ENCODE measurements at regions not wholly inside any gene's neighbourhood (a gene's known extent, or its start where the extent isn't known, plus 50 kb on each side); places are given as distances from the start of the nearest gene placed in this dataset.

GRCh38 chr11:19460718-19461405, 220.1 kb upstream of the E2F8 start:
- no peaks in the 10 kb centered on the region for H3K4me1 ChIP-seq (replicated peaks in 1 of 2; ENCODE audit: control insufficient read depth in 2 of 2, insufficient read depth in 2 of 2, low read length in 2 of 2)
- intact Hi-C loops (cut with micrococcal nuclease) (no loop called here), in situ Hi-C loops (cut with MboI) (no loop called here)
- FAIRE-seq (no peak), DNase-seq (ENCODE audit: extremely low read depth in 1 of 4, low spot score in 3 of 4) (no peak), ATAC-seq (no peak)
- H3K9ac ChIP-seq (ENCODE audit: insufficient read depth in 1 of 2, low read depth in 2 of 2, low read length in 2 of 2): no peak overlapping the region
- ChIA-PET POLR2A (interaction anchor here (0.8 kb wide), 1 partner anchor 40 kb away, joined by 3 read pairs; no protein-coding TSS in a partner anchor), CTCF (ENCODE audit: low intra/inter-chr PET ratio) (no interaction called here)
- H3K9me3 ChIP-seq (replicated peaks; ENCODE audit: control insufficient read depth, insufficient read depth, low read depth, low read length): no peaks in the 10 kb centered on the region
- H3K79me2 ChIP-seq (ENCODE audit: control insufficient read depth, insufficient read depth, low read length): no peaks in the 10 kb centered on the region
- H3K9me1 ChIP-seq (ENCODE audit: control insufficient read depth, insufficient read depth, low read length): no peaks in the 10 kb centered on the region
- no peaks in the 10 kb centered on the region for H3K36me3 ChIP-seq (ENCODE audit: control insufficient read depth, insufficient read depth, low read length)
- peaks cover 8 to 16% of the 10 kb centered on the region in 2 experiments; a peak in 4 of 5 replicates for H3K27me3 ChIP-seq (ENCODE audit: control insufficient read depth in 2 of 2, insufficient read depth in 2 of 2, low read length in 2 of 2)
- no peak overlapping the region for H3K4me2 ChIP-seq (ENCODE audit: insufficient read depth, low read length)
- BruUV-seq (replicated peaks): no TSS peak
- no peak overlapping the region for H2AFZ ChIP-seq (ENCODE audit: low read depth, low read length)
- no peak overlapping the region for H3K27ac ChIP-seq (ENCODE audit: extremely low read depth, low read depth, low read length)
- 0% methylated on average over 6 of the region's 6 CpGs for WGBS (ENCODE audit: insufficient coverage, low coverage, missing lambda C conversion rate)
- H4K20me1 ChIP-seq (replicated peaks; ENCODE audit: control insufficient read depth, insufficient read depth, low read length): no peaks in the 10 kb centered on the region
- TF ChIP-seq PHF20 (IDR thresholded peaks at IDR 0.05; ENCODE audit: partially characterized antibody): no peak
- no peak for TF ChIP-seq HMBOX1 (IDR thresholded peaks at IDR 0.05)
- no peak for TF ChIP-seq MBD2 (IDR thresholded peaks at IDR 0.05; ENCODE audit: borderline replicate concordance, low read depth)
- TF ChIP-seq ZNF740 (CRISPR knock-in tag; IDR thresholded peaks at IDR 0.05): no peak
- no peak for TF ChIP-seq ZNF740 (tag; IDR thresholded peaks at IDR 0.05)
- TF ChIP-seq TFE3 (CRISPR knock-in tag; IDR thresholded peaks at IDR 0.05): no peak
- TF ChIP-seq NCOA4 (IDR thresholded peaks at IDR 0.05; ENCODE audit: partially characterized antibody): no peak
- no peak for TF ChIP-seq COPS2 (conservative IDR thresholded peaks at IDR 0.05)
- no peak for TF ChIP-seq YY1 (IDR thresholded peaks at IDR 0.05; ENCODE audit: borderline replicate concordance in 1 of 3, control insufficient read depth in 1 of 3, extremely low read depth in 1 of 3, insufficient read depth in 3 of 3, insufficient read length in 1 of 3, insufficient replicate concordance in 2 of 3, low read depth in 1 of 3, low read length in 2 of 3)
- no peak for TF ChIP-seq PHF8 (IDR thresholded peaks at IDR 0.05; ENCODE audit: borderline replicate concordance, low read length)
- no peak for TF ChIP-seq ERF (CRISPR knock-in tag; IDR thresholded peaks at IDR 0.05)
- TF ChIP-seq ZSCAN29 (IDR thresholded peaks at IDR 0.05): no peak
- TF ChIP-seq ZKSCAN3 (CRISPR knock-in tag; IDR thresholded peaks at IDR 0.05): no peak
- no peak for TF ChIP-seq ZNF586 (CRISPR knock-in tag; conservative IDR thresholded peaks at IDR 0.05)
- no peak for TF ChIP-seq ETV1 (tag; conservative IDR thresholded peaks at IDR 0.05; ENCODE audit: low read depth)
- no peak for TF ChIP-seq ZNF274 (IDR thresholded peaks at IDR 0.05; ENCODE audit: borderline replicate concordance, low read depth, low read length)
- no peak for TF ChIP-seq MEF2D (tag; conservative IDR thresholded peaks at IDR 0.05; ENCODE audit: low read depth)
- no peak overlapping the region for H3K4me3 ChIP-seq
